Right kidney (tissue), 1 donor: ENCODE measurements at regions not wholly inside any gene's neighbourhood (a gene's known extent, or its start where the extent isn't known, plus 50 kb on each side); places are given as distances from the start of the nearest gene placed in this dataset.
"Not testable (repeated sequence)": the region's sequence is repeated elsewhere in the genome, so short reads cannot be mapped to it uniquely, and the experiment has no call there.

Experiments used
- DNase-seq: peaks from one replicate; pipeline ENCODE4 v3.0.0-alpha.2; 2016

DNA sequence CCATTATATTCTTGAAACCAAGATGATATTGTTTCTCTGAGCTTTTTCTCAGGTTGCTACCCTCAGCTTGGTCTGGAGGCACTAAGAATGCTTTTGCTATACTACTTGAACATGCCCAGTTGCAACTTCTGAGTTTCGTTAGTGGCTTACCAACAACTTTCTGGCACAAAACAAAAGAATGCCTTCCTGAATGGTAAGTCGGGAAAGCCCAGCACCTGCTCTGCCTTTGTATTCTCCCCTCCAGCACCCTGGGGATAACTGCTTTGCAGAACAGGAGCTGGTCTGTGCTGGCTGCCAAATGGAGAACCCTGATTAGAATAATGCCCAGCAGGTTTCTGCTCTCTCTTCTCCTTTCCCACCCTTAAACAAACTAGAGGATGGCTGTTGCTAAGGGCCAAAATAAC is 149.3 kb downstream of the TGFB2 start:
- DNase-seq, result no peak

DNA sequence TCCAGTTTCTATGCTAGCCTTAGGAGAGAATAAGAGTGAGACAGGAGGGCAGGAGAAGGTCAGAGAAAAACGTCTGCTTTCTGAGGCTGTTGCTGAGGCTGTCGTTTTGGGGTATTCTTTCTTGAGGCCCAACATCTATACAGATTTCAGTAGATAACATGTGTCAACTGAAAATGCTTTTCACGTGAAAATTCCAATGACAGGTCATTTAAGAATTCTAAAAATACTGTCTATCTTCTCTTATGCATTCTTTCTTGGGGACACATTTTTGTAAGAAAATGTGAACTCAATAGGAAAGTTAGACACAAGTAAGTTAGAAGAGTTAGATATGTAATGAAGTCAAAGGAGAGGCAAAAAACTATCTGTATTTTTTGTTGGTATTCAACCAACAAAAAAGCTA is 150.8 kb downstream of the TGFB2 start:
- no peak for DNase-seq

DNA sequence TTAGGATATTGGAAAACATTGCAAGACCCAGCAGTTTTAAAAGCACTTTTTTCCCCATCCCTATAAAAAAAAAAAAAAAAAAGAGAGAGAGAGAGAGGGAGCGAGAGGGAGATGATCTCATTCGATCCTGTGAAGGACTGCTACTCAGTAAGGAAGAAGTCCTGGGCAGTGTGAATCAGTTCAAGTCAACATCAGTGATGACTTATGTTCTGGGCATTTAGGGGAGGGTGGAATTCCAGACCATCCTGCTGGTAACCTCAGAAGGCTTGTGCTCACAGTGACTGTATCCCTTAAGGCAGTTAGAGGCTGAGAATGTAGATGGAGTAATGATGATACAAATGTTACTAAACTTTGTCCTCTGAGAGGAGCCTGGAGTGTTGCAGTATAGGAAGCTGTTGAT is 151.4 kb downstream of the TGFB2 start:
- DNase-seq, result no peak

DNA sequence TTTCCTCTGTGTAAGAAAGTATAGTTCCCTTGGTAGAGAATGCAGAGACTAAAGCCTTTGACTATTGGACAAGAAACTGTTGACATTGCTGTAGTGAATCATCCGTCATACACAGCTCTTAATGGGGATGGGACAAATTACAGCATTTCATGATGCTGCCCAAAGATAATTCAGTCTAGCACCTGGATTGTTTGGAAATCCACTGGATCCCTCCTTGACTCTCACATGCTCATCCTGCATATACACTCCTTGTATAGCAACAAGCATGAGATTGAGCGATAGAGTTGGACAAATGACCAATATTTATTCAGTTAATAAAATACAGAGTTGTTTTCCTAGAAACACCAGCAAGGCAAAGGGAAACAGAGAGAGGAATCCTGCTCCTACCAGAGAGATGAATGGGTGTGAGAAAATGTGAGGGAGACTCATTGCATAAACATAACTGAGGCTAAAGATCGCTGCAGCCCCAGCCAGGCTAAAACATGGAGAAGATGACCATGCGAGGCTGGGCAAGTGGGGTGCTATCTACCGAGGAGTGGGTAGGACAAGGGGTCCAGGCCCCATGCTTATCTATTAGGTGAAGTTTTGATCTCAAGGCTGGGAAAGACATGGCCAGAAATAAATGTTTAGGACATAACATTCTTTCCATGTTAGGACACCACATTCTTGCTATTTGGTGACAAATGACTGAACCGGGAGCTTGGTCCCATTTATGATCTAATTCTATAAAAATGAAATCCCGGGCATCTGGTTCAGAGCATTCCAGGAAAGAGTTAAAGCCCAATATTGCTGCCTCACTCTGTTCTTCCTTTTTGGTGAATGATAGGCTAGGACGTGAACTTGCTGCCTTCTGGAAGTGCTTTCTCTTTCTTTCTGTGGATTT is 153.2 kb downstream of the TGFB2 start:
- no peak for DNase-seq

DNA sequence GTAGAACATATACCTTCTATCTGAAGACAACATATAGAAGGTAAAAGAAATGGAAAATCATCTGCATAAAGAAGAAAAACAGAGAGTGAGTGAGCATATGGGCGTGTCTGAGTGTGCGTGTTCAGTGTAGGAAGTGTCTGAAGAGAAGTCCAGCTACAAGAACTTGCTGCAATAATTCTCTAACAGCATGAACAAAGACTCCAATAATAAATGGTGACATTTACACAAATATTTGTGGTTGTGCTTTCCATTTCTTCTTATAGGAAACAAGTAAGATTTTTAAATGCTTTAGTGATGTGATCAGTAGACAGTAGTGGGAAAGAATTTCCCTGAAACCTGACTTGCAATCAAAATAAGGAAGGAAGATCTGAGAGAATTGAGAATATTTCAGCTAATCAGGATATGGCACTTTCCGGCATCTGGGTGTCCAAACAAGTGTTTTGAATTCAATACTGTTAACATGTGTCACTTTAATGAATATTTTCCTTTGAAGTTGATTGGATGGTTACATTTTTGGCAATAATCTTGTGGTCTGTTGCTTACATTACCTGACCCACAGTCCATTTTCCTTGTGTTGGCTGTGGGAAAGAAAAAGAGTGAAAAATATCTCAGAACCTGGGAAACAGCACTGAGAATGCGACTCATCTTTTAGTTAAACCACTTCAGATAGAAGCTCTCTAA is 154.0 kb downstream of the TGFB2 start:
- no peak for DNase-seq

DNA sequence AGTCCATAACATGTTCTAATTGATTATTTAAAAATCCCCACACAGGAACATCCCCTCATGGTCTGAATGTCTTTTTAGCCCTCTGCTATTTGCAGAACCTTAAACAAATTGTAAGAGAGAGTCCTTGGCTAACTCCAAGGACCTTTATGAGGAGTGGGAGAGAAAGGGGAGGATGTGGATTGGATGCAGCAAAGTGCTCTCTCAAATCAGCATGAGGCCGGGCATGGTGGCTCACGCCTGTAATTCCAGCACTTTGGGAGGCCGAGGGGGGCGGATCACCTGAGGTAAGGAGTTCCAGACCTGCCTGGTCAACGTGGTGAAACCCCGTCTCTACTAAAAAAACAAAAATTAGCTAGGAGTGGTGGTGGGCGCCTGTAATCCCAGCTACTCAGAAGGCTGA is 154.8 kb downstream of the TGFB2 start:
- DNase-seq, result no peak

DNA sequence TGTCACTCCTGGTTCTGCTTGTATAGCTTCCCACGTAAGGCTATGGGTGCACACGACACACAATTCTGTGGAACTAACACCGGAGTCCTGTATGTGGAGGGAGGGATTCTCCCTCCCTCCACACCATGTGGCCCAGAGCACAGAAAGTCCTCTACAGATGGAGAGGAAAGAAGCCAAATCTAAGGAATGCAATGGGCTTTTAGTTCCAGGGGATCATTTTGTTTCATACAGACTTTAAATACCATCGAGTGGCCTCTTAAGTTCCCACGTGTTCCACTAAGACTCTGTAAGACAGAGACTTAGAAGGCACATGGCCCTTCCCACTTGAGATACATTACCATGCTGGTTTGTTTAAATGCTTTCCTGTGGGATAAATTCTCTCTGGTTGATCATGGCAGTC is 156.0 kb downstream of the TGFB2 start:
- no peak for DNase-seq

DNA sequence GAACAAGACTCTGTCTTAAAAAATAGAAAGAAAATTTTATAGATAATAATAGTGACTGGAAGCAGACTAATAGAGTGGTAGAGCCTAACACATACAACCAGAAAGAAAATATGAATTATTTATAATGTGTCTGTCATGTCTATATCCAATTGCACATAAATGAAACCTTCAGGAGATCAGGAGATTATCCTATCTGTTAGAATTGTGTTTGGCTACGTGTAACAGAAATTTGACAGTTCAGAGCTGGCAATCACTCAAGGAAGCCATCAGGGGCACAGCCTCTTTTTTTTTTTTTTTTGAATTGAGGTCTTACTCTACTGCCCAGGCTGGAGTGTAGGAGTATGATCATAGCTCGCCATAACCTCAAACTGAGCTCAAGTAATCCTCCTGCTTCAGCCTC is 157.2 kb downstream of the TGFB2 start:
- DNase-seq, result no peak

DNA sequence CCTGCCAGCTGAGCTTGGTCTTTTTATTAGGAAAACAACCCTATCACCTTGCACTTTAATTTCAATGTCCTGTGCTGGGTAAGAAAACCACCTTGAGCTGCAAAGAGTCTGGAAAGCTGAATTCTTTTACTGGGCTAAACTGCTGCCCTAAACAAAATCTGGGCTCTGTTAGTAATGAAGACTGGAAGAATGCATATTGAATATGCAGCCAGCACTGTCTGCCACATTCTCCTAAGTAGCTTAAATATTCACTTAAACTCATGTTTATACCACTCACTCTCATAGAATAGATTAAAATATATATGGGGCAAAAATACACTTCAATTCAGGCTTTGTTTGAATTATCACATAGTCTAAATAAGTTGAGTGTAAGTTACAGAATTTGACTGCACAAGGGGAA is 158.0 kb downstream of the TGFB2 start:
- DNase-seq, result no peak

DNA sequence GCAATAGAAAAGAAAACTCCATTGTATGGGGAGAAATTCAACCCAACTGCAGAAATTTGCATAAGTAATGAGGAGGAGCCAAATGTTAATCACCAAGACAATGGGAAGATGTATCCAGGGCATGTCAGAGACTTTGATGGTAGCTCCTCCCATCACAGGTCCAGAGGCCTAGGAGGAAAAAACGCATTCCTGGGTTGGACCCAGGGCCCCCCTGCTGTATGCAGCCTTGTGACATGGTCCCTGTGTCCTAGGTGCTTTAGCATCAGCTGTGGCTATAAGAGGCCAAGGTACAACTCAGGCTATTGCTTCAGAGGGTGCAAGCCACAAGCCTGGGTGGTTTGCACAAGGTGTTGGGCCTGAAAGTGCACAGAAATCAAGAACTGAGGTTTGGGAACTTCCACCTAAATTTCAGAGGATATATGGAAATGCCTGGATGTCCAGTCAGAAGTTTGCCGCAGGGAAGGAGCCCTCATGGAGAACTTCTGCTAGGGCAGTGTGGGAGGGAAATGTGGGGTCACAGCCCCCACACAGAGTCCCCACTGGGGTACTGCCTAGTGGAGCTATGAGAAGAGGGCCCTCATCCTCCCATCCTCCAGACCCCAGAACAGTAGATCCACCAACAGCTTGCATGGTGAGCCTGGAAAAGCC is 162.3 kb downstream of the TGFB2 start:
- no peak for DNase-seq

DNA sequence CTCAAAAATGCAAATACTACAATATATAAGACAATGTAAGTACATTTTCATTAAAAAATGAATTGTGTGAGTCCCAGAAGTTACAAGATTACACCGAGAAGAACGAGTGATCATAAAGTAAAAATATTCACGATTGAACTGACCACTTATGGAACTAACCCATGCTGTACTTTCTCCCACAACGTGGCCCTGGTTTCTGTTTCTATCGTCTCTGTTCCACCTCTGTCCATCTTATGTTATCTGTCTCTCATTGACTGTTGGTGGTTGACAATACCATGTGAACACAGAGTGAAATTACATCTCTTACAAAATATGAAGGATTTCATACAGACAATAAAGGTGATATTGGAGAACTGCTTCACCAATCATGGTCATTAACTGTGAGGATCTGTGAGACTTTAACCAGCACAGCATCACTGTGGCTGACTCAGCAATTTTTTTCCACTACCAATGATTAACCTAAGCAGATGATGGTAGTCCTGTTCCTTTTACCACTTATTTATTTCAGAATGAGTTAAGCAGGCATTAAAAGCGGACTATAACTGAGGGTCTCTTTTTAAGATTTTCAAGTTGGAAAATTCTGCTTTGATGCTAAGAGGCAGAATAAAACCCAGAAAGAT is 165.1 kb downstream of the TGFB2 start:
- no peak for DNase-seq

DNA sequence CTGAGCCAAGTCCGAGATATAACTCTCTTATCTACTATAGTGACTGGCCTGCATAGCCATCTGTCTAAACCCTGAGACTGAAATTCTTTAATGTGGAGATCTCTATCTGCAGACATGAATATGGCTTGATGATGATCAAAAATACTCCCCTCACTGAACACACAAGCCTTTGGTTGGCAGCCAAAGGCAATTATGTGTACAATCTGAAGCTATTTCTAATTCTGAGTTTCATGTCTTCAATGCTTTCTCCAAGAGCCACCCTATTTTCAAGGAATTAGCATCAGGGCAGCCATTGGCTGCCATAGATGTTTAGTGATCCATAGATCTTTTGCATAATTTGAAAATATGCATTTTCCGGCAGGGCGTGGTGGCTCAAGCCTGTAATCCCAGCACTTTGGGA is 168.2 kb downstream of the TGFB2 start:
- DNase-seq, result no peak

DNA sequence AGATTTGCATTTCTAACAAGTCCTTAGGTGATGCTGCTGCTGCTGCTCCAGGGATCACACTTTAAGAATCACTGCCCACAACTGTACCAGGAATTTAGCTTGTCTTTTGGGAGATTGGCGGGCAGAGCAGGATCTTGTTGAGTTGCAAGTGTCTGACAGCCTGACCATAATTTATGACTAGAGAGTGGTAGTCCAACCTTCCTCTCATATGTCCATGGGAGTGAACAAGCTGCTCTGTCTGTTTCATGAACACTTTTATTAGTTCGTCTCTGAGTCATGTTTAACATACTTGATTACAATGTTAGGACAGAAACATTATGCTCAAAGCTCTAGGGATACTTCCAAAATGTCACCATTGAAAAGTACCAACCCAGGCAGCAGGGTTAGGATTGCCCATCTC is 169.6 kb downstream of the TGFB2 start:
- DNase-seq, result no peak

DNA sequence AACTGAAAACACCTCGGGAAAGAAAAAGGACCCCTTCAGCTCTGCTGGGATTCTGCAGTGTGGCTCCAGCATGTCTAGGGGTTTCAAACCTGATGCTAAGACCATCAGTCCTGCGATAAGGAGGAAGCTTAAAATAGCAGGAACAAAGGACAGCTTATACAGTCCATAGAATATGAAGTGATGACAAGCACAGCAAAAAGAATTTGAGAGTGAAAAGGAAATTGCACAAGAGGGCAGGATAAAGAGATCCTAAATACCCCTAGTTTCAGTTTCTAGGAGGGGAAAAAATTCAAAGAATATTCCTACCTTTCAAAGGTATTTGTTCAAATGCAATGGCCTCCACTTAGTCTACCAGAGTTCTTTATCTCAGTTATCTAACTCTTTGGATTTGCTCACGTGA is 171.4 kb downstream of the TGFB2 start:
- no peak for DNase-seq

DNA sequence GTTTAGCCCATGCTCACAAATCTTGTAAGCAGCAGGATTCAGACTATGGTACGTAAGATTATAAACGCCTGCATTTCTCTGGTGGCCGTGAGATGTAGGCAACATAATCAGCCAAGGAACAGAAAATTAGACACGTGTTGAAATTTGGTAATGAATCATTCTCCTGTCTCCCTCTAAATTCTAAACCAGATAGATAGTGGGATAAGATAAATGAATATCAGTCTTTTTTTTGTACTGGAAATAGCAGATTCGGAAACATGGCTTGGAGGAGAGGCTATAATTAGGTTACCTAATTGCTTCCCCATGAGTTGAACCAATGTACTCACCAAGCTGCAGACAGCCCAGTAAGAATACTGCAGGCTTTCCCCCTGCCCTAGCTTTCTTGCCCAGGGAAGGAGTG is 172.3 kb downstream of the TGFB2 start:
- DNase-seq, result no peak

DNA sequence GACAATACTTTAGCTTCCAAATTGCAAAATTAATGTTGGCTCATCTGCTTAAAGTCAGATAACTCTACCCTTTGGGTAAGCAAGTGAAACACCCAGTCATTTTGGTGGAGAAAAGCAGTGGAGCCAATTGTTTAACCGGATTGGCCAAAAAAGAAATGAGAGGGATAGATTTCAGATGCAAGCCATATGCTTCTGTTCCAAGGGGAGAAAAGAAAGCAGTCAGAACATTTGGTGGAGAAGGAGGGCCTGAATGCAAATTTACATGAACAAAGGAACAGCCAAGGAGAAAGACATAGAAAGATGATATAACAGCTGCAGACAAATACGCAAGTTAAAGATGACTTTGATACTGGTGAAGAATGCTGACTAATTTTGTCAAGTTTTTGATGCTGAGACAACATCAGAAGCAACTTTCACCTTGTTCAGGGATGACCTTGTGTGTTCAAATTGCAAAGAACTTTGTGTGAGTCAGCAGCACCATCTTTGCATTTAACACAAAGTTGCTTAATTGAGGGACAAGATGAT is 173.1 kb downstream of the TGFB2 start:
- no peak for DNase-seq

DNA sequence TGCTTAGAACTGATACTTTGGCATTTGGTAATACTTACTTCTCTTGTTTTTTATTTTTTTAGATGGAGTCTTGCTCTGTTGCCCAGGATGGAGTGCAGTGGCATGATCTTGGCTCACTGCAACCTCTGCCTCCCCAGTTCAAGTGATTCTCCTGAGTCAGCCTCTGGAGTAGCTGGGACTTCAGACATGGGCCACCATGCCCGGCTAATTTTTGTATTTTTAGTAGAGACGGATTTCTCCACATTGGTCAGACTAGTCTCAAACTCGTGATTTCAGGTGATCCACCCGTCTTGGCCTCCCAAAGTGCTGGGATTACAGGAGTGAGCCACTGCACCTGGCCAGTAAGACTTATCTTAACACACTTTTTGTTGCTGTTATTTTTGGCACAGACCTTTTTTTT is 175.5 kb downstream of the TGFB2 start:
- DNase-seq, result not testable (repeated sequence)

DNA sequence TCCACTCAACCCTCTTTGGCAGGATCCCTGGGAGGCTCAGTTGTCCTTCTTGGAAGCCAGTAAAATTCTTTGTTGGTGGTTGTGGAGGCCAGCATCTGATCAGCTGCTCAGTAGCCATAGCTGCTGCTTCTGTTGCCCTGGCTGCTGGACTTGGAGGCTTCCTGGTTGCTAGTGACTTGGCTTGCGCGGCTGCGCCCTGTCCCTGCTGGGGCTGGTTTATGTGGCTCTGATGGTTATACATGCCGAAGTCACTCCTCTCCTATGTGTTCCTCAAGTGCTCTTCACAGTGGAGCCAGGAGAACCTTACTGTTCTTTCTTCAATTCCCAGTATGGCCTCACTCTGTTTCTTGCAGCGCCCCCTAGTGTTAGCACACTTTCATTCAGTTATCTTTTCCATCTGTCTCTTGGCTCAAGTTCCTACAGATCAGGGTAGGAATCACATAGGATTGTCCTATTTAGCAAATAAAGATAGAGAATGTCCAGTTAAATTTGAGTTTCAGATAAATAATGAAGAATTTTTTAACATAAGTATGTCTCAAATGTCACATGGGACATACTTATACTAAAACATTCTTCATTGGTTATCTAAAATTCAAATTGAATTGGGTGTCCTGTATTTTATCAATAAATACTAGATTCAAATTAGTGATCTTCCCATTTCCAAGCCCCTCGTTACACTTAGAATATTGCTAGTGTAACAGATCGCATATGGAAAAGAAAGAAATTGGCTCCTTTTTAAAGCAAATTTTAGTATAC is 176.5 kb downstream of the TGFB2 start:
- DNase-seq, result no peak

DNA sequence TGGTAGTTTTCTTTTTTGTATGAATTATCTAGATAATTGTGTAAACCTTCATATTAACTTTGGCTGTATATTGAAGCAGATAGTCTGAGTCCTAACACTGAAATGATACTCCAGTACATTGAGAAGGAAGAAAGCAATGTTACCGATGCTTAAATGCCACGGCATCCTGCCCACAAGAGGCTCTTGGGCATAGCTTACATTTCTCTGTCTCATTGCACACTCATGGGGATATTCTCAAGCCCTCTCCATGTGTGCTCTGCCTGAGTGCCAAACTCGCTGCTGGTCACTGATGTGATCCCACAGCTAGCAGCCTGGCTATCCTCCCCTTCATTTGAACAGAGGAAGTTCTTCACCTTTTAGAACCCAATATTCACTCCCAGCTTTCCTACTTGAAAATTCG is 179.4 kb downstream of the TGFB2 start:
- no peak for DNase-seq

DNA sequence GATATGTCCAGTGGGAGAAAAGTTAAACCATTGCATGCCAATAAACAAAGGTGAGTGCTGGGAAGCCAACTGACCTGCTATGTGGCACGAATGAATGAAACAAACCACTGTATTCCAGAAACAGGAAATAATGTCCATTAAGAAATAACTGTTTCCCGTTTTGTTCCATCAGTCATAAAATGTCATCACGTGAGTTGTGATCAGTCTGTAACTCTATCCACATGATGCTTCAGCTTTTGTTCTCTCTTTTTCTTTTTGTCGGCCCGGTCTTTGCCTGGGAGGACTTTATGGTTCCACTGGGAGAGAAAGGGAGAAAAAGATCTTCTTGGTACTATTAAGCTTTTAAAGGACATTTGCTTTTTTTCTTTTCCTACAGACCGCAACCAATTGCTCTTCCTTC is 179.9 kb downstream of the TGFB2 start:
- DNase-seq, result no peak

DNA sequence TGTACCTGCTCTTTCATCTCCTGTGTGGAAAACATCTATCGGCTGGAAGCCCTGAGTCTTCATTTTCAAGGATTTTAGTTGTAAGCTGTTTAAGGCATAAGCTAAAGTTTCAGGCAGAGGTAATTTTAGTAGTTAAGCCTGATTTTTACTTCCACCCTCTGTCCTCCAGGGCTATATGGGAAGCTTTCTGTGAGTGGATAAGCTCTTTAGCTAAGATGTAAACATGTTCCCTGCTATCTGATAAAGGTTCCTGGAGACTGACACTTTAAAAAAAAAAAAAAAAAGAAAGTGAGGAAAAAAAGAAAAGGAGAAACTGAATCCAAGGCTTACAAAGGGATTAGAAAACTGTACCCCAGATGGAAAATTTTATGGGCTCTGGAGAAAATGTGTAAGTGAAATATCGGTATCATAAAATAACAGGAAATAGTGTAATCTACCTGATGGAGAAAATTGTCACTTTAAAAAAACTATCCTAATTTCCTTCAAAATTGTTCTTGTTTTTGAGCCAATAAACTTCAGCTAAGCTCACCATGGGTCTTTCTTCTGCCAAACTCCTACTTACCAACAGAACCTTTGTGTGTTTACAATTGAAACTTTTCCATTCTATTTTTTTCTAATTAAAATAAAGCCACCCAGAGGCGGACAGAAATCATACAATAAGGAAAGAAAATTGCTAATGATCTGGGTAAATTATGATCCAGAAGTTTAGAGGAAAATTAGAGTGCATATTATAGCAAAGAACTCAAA is 180.5 kb downstream of the TGFB2 start:
- no peak for DNase-seq
